GM21529 (cell line): ENCODE measurements at regions not wholly inside any gene's neighbourhood (a gene's known extent, or its start where the extent isn't known, plus 50 kb on each side); places are given as distances from the start of the nearest gene placed in this dataset.
"Not testable (repeated sequence)": the region's sequence is repeated elsewhere in the genome, so short reads cannot be mapped to it uniquely, and the experiment has no call there.

Experiments
- ATAC-seq: cut with Tn5 transposase; IDR thresholded peaks from one replicate; pipeline ENCODE4 v1.9.1; 2021; ENCODE audit not compliant: unreplicated experiment

GRCh38 chr13:80883545-80883944 is 542.6 kb upstream of the SPRY2 start:
- no peak for ATAC-seq

- ATAC-seq, result no peak
Measured at GRCh38 chr13:80881942-80882445, 541.1 kb upstream of the SPRY2 start.

GRCh38 chr13:80881495-80881894 is 540.6 kb upstream of the SPRY2 start:
- no peak for ATAC-seq

GRCh38 chr13:80881034-80881433 is 540.1 kb upstream of the SPRY2 start:
- ATAC-seq, result no peak

GRCh38 chr13:80877944-80878241 is 537.0 kb upstream of the SPRY2 start:
- ATAC-seq, result no peak

- no peak for ATAC-seq
Measured at GRCh38 chr13:80877209-80877943, 536.5 kb upstream of the SPRY2 start.

GRCh38 chr13:80873589-80873988 is 532.7 kb upstream of the SPRY2 start:
- ATAC-seq, result peak; percentile 77

- ATAC-seq, result not testable (repeated sequence)
Measured at GRCh38 chr13:80871971-80872370, 531.0 kb upstream of the SPRY2 start.

- ATAC-seq, result no peak
Measured at GRCh38 chr13:80871481-80871880, 530.6 kb upstream of the SPRY2 start.

GRCh38 chr13:80870186-80870585 is 529.3 kb upstream of the SPRY2 start:
- no peak for ATAC-seq

GRCh38 chr13:80866921-80867320 is 526.0 kb upstream of the SPRY2 start:
- ATAC-seq, result no peak

GRCh38 chr13:80865329-80865728 is 524.4 kb upstream of the SPRY2 start:
- ATAC-seq, result no peak

- no peak for ATAC-seq
Measured at GRCh38 chr13:80862456-80862855, 521.5 kb upstream of the SPRY2 start.

GRCh38 chr13:80860845-80861244 is 519.9 kb upstream of the SPRY2 start:
- ATAC-seq, result no peak

GRCh38 chr13:80858131-80858530 is 517.2 kb upstream of the SPRY2 start:
- no peak for ATAC-seq

- no peak for ATAC-seq
Measured at GRCh38 chr13:80857321-80857720, 516.4 kb upstream of the SPRY2 start.

- no peak for ATAC-seq
Measured at GRCh38 chr13:80850771-80851170, 509.8 kb upstream of the SPRY2 start.

GRCh38 chr13:80844164-80844563 is 503.2 kb upstream of the SPRY2 start:
- no peak for ATAC-seq

GRCh38 chr13:80841414-80841813 is 500.5 kb upstream of the SPRY2 start:
- ATAC-seq, result no peak

- no peak for ATAC-seq
Measured at GRCh38 chr13:80840316-80840976, 499.5 kb upstream of the SPRY2 start.

GRCh38 chr13:80835902-80836301 is 495.0 kb upstream of the SPRY2 start:
- no peak for ATAC-seq

GRCh38 chr13:80830431-80830830 is 489.5 kb upstream of the SPRY2 start:
- ATAC-seq, result no peak

GRCh38 chr13:80828759-80829158 is 487.8 kb upstream of the SPRY2 start:
- no peak for ATAC-seq
